ENCODE measurements at regions not wholly inside any gene's neighbourhood (a gene's known extent, or its start where the extent isn't known, plus 50 kb on each side); places are given as distances from the start of the nearest gene placed in this dataset.

- Histone ChIP-seq H3K14ac (replicated peaks; ENCODE audit: low read depth, low read length) (no peak overlapping the region), H3K18ac (ENCODE audit: low read depth, low read length) (no peak overlapping the region), H4K5ac (ENCODE audit: low read depth, low read length) (no peak overlapping the region), H3K56ac (ENCODE audit: extremely low read depth, insufficient read depth, low read length) (no peak overlapping the region), H4K8ac (ENCODE audit: low read depth in 2 of 2, low read length in 2 of 2) (no peak overlapping the region), H4K20me1 (ENCODE audit: insufficient read depth, low read length) (no peaks in the 10 kb centered on the region), H2BK5ac (ENCODE audit: low read depth, low read length, poor library complexity, severe bottlenecking) (no peak overlapping the region), H3K9me3 (ENCODE audit: control insufficient read depth, insufficient read depth, low read length) (0 out of 2 replicates have a peak, but pooled peaks cover 2% of the 10 kb centered on the region), H2BK20ac (ENCODE audit: low read depth, low read length) (no peak overlapping the region), H3K27ac (ENCODE audit: insufficient read depth, low read length) (no peak overlapping the region), H3K4me2 (ENCODE audit: low read depth, low read length) (no peak overlapping the region), H2AFZ (replicated peaks; ENCODE audit: low read length, poor library complexity) (no peak overlapping the region), H2AK9ac (replicated peaks; ENCODE audit: low read depth, low read length, poor library complexity) (no peak overlapping the region), H3K4me1 (ENCODE audit: control insufficient read depth, insufficient read depth, low read length) (no peaks in the 10 kb centered on the region), H2BK120ac (ENCODE audit: low read depth, low read length) (no peak overlapping the region), H3K4ac (ENCODE audit: low read depth, low read length) (no peak overlapping the region), H3K4me3 (ENCODE audit: insufficient read depth, low read depth, low read length) (no peak overlapping the region), H3K27me3 (ENCODE audit: control insufficient read depth, insufficient read depth, low read length) (peaks cover 26% of the 10 kb centered on the region), H3K36me3 (ENCODE audit: control insufficient read depth, insufficient read depth, low read length) (no peaks in the 10 kb centered on the region), H3K9ac (ENCODE audit: low read depth, low read length) (no peak overlapping the region), H2AK5ac (ENCODE audit: low read depth, low read length) (no peak overlapping the region), H3K23ac (ENCODE audit: low read depth, low read length) (no peak overlapping the region), H4K91ac (ENCODE audit: insufficient read depth, low read depth, low read length) (no peak overlapping the region), H2BK15ac (ENCODE audit: low read depth, low read length) (no peak overlapping the region), H3K79me1 (ENCODE audit: low read depth in 1 of 2, low read length in 2 of 2) (no peaks in the 10 kb centered on the region), H3K9me1 (ENCODE audit: insufficient read depth, low read length) (no peaks in the 10 kb centered on the region)
- intact Hi-C loops (cut with micrococcal nuclease) (no loop called here), dilution Hi-C loops (cut with HindIII; ENCODE audit: low sequenced_read_pairs, unreplicated experiment) (no loop called here), in situ Hi-C loops (cut with MboI; ENCODE audit: low sequenced_read_pairs) (no loop called here)
- peak; percentile 53; the same call in 1 of the 2 replicates for ATAC-seq (ENCODE audit: low read depth)
- peak; percentile 29 for DNase-seq
- BruUV-seq (replicated peaks) = no TSS peak
- 73% methylated on average over 5 of the region's 9 CpGs; no CpG with 5 or more reads in 1 of the 2 experiments for WGBS, 2 experiments (ENCODE audit: extremely low coverage in 2 of 2, insufficient read length in 1 of 2)
- ChIA-PET POLR2A (ENCODE audit: unreplicated experiment) (interaction anchor here (0.5 kb wide), 1 partner anchor 42 kb away, joined by 3 read pairs; no protein-coding TSS in a partner anchor), CTCF (interaction anchor here (0.5 to 1.3 kb wide), 2 partner anchors 15 to 17 kb away, joined by 4 to 6 read pairs; no protein-coding TSS in a partner anchor)
- TF ChIP-seq MAZ (IDR thresholded peaks at IDR 0.05; ENCODE audit: borderline replicate concordance, low read depth, low read length) = no peak
- no peak for TF ChIP-seq POLR2A (IDR thresholded peaks at IDR 0.05; ENCODE audit: low read depth, low read length)
- TF ChIP-seq CHD1 (IDR thresholded peaks at IDR 0.05; ENCODE audit: low read depth, low read length) = no peak
- TF ChIP-seq USF2 (IDR thresholded peaks at IDR 0.05; ENCODE audit: low read depth, low read length) = no peak
These were observed 90.2 kb upstream of the TOX2 start for GRCh38 chr20:43824309-43825050.
